ENCODE measurements at regions not wholly inside any gene's neighbourhood (a gene's known extent, or its start where the extent isn't known, plus 50 kb on each side); places are given as distances from the start of the nearest gene placed in this dataset.
"Not testable (repeated sequence)": the region's sequence is repeated elsewhere in the genome, so short reads cannot be mapped to it uniquely, and the experiment has no call there.

DNA sequence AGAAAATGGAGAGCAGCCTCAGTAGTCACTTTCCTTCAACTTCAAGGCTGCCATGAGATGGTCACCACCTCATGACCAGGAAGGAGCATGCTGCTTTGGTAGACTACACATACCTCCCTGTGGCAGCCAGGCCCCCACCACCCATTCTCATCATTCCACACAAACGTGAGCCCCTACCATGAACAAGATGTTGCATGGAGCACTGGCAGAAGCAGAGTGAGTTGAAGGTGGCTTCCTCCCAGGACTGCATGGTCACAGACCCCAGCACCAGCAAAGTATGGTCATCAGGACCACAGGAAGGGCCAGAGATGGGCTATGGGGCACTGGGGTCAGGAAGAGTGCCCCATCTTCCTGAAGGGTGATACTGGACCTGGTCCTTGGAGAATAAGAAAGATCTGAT is 65.5 kb upstream of the FOXE1 start:
- no peak for TF ChIP-seq CTCF (IDR thresholded peaks at IDR 0.05)
- H3K27ac ChIP-seq: no peak overlapping the region
- H3K9me3 ChIP-seq: no peaks in the 10 kb centered on the region
- DNase-seq (ENCODE audit: low spot score): peak; percentile 47
- no peaks in the 10 kb centered on the region for H3K4me1 ChIP-seq
- H3K27me3 ChIP-seq: no peaks in the 10 kb centered on the region
- no peaks in the 10 kb centered on the region for H3K36me3 ChIP-seq
- no peak overlapping the region for H3K4me3 ChIP-seq

DNA sequence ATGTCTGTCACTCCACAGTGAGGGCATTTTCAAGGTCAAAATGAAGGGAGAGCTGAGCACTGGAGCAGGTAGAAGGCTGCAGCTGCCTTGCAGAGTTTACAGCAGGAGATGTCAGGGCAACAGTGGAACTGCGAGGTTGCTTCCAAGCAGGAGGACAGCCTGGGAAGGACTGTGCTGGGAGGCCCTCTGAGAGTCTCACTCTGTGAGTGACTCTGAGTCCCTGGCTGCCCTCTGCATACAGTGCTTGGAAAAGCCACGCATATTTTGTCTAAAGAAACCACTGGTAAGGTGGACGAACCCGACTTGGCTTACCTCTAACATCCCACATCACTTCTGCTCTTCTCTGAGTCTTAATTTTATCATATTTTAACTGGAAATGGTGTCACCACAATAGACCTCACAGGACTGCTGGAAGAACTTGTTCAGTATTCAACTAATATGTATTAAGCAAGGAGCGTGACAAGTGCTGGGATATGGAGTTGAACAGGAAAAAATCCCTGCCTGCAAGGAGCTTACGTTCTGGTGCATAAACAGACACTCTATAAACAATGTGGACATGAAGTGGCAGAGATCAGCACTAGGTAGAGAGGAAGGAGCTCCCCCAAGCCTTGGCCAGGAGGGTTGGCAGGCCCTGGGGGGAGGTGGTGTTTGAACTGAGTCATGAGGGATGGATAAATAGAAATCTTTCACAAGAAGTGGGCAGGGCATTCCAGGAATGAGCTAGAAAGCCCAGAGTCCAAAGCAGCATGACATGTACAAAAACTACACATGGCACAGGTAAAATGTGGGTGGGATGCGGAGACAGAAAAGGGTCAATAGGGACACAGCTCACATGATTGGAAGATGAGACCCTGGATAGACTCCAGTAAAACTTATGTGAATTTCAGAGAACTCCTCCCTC is 64.0 kb upstream of the FOXE1 start:
- DNase-seq (ENCODE audit: low spot score): peak; percentile 49
- TF ChIP-seq CTCF (IDR thresholded peaks at IDR 0.05): no peak

GRCh38 chr9:97790542-97790941 is 62.5 kb upstream of the FOXE1 start:
- Histone ChIP-seq H3K9me3 (no peaks in the 10 kb centered on the region), H3K4me3 (no peak overlapping the region), H3K4me1 (no peaks in the 10 kb centered on the region), H3K36me3 (no peaks in the 10 kb centered on the region), H3K27ac (no peak overlapping the region), H3K27me3 (no peaks in the 10 kb centered on the region)
- no peak for TF ChIP-seq CTCF (IDR thresholded peaks at IDR 0.05)
- peak; percentile 28 for DNase-seq (ENCODE audit: low spot score)

More for the DNA sequence above, 64.0 kb upstream of the FOXE1 start:
- Histone ChIP-seq H3K9me3 (no peaks in the 10 kb centered on the region), H3K36me3 (no peaks in the 10 kb centered on the region), H3K27ac (no peak overlapping the region), H3K4me3 (no peak overlapping the region), H3K27me3 (no peaks in the 10 kb centered on the region), H3K4me1 (no peaks in the 10 kb centered on the region)

DNA sequence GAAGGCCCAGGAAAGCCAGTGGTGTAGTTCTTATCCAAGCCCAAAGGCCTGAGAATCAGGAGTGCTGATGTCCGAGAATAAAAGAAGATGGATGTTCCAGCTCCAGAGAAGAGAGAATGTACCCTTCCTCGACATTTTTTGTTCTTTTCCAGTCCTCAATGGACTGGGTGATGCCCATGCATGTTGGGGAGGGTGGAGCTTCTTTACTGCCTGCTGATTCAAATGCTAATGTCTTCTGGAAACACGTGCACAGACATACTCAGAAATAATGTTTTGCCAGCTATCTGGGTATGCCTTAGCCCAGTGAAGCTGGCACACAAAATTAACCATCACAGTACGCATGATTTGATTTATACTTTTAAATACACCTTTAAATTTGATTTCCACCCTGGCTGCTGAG is 61.5 kb upstream of the FOXE1 start:
- Histone ChIP-seq H3K4me1 (no peaks in the 10 kb centered on the region), H3K9me3 (no peaks in the 10 kb centered on the region), H3K27me3 (no peaks in the 10 kb centered on the region), H3K36me3 (no peaks in the 10 kb centered on the region), H3K27ac (no peak overlapping the region), H3K4me3 (no peak overlapping the region)
- no peak for TF ChIP-seq CTCF (IDR thresholded peaks at IDR 0.05)
- DNase-seq (ENCODE audit: low spot score): no peak

DNA sequence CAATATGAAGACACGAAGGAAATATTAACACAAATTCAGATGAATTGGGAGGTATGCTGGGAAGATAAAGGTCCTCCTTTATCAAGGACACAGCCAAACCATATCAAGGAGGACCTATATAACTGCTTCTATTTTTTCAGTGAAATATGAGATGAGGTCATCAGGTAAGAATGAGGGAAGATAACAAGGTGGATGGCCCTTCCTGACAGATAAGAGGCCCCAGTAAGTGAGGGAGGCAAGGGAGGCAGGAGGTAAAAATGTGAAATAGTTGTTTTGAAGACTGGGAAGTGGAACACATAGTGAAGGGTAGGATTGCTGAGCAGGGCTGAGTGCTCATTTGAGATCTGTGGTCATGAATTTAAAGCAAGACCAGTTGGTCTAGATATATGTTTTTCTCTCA is 60.0 kb upstream of the FOXE1 start:
- H3K27ac ChIP-seq: no peak overlapping the region
- no peaks in the 10 kb centered on the region for H3K36me3 ChIP-seq
- H3K4me3 ChIP-seq: no peak overlapping the region
- no peaks in the 10 kb centered on the region for H3K27me3 ChIP-seq
- H3K9me3 ChIP-seq: no peaks in the 10 kb centered on the region
- no peak for DNase-seq (ENCODE audit: low spot score)
- no peak for TF ChIP-seq CTCF (IDR thresholded peaks at IDR 0.05)
- no peaks in the 10 kb centered on the region for H3K4me1 ChIP-seq

DNA sequence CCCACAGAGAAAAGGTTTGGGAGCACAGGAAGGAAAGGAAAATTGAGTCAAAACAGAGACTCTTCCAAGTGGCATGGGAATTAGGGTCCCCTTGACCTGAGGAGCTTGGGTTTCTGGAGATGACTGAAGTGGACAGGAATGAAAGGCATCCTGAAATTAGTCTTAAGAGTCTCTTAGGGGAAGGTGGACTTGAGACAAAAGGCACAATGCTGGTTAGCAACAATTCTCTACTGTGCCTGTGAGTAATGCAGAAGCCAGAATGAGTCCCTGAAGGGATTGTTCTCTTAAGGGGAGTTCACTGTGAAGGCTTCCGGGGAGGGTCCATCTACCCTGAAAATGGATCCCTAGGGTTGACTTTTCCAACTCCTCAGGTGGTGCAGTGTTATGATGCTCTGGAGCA is 58.4 kb upstream of the FOXE1 start:
- H3K27ac ChIP-seq: no peak overlapping the region
- no peak for DNase-seq (ENCODE audit: low spot score)
- H3K27me3 ChIP-seq: no peaks in the 10 kb centered on the region
- TF ChIP-seq CTCF (IDR thresholded peaks at IDR 0.05): no peak
- H3K9me3 ChIP-seq: no peaks in the 10 kb centered on the region
- no peaks in the 10 kb centered on the region for H3K36me3 ChIP-seq
- no peak overlapping the region for H3K4me3 ChIP-seq
- no peaks in the 10 kb centered on the region for H3K4me1 ChIP-seq

- not testable (repeated sequence) for H3K27ac ChIP-seq; H3K27me3 ChIP-seq; DNase-seq (ENCODE audit: low spot score); H3K9me3 ChIP-seq; H3K4me3 ChIP-seq; H3K4me1 ChIP-seq; H3K36me3 ChIP-seq
These were observed 56.9 kb upstream of the FOXE1 start for GRCh38 chr9:97796176-97796575.

Measured in right atrium auricular region (tissue), 2 donors.